ENCODE measurements at regions not wholly inside any gene's neighbourhood (a gene's known extent, or its start where the extent isn't known, plus 50 kb on each side); places are given as distances from the start of the nearest gene placed in this dataset.

- peak in 2 of 4 donors; percentile 29 to 30 for DNase-seq (ENCODE audit: low read depth in 4 of 4, low spot score in 3 of 4)
Measured at GRCh38 chrX:14476205-14476604, 53.1 kb upstream of the GLRA2 start.

DNA sequence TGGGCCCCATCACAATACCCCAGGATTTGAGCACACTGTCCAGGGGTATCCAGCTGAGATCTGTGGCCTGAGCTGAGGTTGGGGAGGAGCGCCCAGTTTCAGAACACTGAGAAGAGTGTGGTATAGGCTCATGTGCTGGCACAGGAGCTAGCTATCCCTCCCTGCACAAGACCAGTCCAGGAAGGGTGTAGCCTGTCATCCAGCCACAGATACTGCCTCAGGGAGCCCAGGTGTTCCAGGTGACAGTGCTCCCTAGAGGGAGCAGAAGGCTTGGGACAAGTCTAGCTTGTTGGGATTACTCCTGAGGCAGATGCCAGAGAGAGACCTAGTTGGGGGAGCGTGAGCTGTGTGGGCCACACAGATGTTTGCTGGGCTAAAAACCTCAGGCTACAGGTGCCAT lies 79.6 kb upstream of the GLRA2 start:
- no peak for DNase-seq (ENCODE audit: low read depth in 4 of 4, low spot score in 3 of 4)

DNA sequence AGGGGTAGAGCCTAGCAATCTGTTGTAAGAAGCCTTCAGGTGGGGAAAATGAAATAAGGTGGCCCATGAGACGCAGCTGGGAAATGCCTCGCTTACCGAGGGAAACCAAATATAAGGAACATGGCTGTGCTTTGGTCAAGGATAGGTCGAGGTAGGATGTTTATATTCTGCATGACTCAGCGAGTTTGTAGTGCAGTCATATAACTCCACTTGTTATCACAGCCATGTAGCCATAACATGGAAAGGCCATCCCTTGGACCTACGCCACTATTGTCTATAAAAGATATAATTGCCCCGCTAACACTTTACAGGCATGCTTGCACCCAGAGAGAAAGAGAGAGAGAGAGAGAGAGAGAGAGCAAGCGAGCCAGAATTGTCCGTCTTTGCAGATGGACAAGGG lies 80.9 kb upstream of the GLRA2 start:
- DNase-seq (ENCODE audit: low read depth in 4 of 4, low spot score in 3 of 4): no peak

DNA sequence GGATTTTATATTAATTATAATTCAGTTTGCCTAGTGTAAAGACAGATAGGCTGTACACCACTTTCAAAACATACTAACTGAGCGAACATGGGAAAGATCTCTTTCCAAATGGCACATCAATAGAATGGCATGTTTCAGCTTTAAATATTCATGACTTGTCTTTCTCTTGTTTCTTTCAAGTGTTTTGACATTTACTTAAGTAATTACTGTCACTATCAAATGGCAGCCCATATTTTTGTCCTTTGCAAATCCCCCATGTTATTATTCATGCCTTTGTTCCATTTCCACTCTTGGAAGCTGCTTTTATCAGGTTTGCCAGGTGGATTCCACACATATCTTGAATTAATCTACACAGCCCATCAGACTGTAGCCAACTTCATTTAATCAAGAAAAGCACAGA lies 89.2 kb upstream of the GLRA2 start:
- no peak for DNase-seq (ENCODE audit: low read depth in 4 of 4, low spot score in 3 of 4)

DNA sequence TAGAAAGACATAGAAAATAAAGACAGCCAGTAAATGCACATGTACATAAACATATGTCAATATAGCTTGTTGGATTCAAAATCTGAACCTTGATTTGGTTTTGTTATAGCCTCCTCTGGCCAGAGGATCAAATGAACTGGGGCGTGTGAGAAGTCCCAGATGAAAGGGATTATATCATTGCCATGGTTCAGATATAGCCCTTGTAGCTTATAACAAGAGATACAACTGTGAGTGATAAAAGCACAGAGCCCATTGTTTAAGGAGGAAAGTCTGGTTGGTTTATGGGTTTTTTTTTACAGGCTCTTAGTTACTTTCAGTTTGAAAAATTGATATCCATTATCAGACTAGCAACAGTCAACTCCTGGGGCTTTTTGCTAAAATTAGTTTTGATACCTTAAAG lies 101.7 kb upstream of the GLRA2 start:
- DNase-seq (ENCODE audit: low read depth in 4 of 4, low spot score in 3 of 4): no peak

GRCh38 chrX:14420841-14421240 lies 108.5 kb upstream of the GLRA2 start:
- DNase-seq (ENCODE audit: low read depth in 4 of 4, low spot score in 3 of 4): peak in 1 of 4 donors; percentile 2

DNA sequence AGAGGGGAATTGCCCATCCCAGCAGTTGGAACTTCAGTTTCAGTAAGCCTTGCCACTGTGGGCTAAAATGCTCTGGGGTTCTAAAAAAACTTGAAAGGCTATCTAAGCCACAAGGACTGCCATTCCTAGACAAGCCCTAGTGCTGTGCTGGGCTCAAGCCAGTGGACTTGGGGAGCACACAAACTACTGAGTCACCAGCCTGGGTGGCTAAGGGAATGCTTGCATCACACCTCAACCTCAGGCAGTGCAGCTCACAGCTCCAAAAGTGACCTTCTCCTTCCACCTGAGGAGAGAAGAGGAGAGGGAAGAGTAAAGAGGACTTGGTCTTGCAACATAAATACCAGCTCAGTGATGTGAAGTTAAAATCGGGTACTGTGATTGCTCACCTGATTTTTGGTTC lies 116.7 kb upstream of the GLRA2 start:
- DNase-seq (ENCODE audit: low read depth in 4 of 4, low spot score in 3 of 4): no peak

DNA sequence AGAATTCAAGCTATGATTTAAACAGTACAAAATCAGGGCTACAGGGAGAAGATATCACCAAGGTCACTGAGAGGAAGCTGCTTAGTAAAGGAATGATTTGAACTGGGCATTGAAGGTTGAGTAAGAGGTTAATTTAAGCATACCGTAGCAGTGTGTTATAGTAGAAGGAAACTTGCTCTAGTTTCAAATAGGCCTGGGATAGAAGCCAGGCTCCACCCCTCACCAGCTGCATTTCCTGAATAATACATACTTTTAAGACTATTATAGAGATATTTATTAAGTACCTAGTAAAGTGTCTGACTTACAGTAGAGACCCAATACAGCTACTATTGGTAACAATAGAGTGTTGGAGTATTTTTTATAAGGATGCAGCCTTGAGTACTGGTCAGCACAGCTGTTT lies 118.0 kb upstream of the GLRA2 start:
- no peak for DNase-seq (ENCODE audit: low read depth in 4 of 4, low spot score in 3 of 4)

DNA sequence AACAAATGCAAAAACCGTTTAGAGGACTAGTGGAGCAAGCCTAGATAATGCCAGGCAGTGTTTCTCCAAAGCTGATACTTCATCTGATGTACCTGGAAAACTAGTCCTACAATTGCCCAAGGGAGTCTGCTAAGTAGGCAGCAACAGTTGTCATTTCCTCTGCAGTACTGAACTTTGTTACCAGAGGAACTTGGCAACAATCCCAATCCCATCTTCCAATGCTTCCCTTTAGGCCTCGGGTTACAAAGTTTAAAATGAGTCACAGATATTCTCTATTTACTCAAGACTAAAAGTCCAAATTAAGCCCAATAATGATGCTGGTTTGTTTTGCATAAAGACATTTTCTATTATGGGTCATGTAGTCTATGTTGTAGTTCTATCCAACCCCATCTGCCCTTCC lies 120.0 kb upstream of the GLRA2 start:
- DNase-seq (ENCODE audit: low read depth in 4 of 4, low spot score in 3 of 4): no peak

GRCh38 chrX:14406225-14406624 lies 123.1 kb upstream of the GLRA2 start:
- no peak for DNase-seq (ENCODE audit: low read depth in 4 of 4, low spot score in 3 of 4)

DNA sequence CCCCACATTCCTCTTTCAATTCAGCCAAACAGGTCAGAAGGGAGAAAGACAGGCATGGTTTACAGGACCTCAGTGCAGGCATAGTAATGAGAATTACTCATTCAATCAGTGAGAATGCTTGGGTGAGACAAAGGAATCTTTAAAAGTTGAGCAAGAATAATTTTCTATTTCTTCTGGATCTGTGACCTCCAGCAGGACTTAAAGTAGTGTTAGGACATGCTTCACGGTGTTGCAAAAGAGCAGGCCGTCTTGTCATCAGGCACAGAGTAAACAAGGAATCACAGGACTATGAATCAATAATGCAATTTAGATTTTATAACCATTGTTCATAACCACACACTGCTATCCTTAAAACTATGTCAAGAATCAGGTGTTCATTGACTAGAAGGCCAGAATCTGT lies 130.6 kb upstream of the GLRA2 start:
- no peak for DNase-seq (ENCODE audit: low read depth in 4 of 4, low spot score in 3 of 4)

GRCh38 chrX:14389682-14390081 lies 139.7 kb upstream of the GLRA2 start:
- no peak for DNase-seq (ENCODE audit: low read depth in 4 of 4, low spot score in 3 of 4)

DNA sequence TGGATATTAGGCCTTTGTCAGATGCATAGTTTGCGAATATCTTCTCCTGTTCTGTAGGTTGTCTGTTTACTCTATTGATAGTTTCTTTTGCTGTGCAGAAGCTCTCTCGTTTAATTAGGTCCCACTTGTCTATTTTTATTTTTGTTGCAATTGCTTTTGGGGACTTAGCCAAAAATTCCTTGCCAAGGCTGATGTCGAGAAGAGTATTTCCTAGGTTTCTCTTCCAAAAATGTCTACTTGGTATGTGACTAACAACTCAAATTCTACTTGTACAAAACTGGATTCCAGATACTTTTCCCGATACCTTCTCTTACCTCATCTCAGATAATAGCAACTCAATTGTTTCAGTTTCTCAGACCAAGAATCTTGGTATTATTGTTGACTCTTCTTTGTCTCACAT lies 142.4 kb upstream of the GLRA2 start:
- DNase-seq (ENCODE audit: low read depth in 4 of 4, low spot score in 3 of 4): no peak

DNA sequence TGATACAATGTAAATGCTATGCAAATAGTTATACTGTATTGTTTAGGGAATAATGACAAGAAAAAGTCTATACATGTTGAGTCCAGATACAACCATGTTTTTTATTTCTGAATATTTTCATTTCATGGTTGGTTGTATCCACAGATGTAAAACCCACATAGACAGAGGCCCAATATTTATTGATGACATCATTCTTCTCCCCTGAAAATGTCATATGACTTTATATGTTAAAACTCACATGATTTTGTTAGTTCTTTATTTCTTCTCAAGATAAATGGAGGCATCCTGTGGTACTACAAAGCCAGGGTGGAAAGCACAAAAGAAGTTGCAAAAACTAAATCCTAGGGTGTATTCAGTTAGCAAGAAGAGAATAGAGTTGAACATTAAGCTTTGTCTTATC lies 149.3 kb upstream of the GLRA2 start:
- DNase-seq (ENCODE audit: low read depth in 4 of 4, low spot score in 3 of 4): no peak

DNA sequence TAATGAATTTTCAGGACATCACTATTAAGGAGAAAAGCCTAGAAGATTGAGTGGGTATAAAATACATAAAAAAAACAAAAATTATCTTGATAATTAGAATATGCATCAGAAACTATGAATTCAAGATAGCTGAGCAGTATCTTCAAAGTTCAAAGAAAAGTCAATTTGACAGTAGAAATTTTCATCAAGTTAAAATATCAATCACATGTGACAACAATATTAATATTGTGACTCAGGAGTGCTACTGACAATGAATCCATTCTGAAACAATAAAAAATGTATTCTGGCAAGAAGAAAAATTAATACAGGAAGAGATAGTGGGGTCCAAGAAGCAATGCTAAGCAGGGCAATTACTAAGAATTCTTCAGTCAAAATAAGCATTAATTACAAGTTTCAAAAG lies 151.9 kb upstream of the GLRA2 start:
- no peak for DNase-seq (ENCODE audit: low read depth in 4 of 4, low spot score in 3 of 4)

- DNase-seq (ENCODE audit: low read depth in 4 of 4, low spot score in 3 of 4): no peak
Measured at GRCh38 chrX:14363728-14364127, 165.6 kb upstream of the GLRA2 start.

DNA sequence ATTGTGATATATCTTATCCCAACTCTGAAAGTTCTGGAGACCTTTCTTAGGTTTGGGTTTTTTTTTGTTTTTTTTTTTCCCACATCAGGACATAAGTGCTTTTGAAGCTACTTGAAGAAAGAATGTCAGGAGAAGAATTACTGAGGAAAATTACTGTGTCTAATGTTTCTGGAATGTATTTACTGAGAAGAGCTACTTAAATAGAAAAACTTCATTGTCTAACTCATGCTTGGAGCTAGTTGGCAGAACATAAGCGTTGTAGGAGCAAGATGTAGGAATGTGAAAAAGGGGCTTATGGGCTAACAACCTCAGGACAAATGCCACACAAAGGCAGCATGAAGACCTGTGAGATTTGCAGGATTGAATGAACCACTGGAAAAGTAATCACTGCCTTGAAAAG lies 166.6 kb upstream of the GLRA2 start:
- no peak for DNase-seq (ENCODE audit: low read depth in 4 of 4, low spot score in 3 of 4)

- DNase-seq (ENCODE audit: low read depth in 4 of 4, low spot score in 3 of 4): no peak
Measured at GRCh38 chrX:14361435-14361834, 167.9 kb upstream of the GLRA2 start.

GRCh38 chrX:14359727-14360126 lies 169.6 kb upstream of the GLRA2 start:
- DNase-seq (ENCODE audit: low read depth in 4 of 4, low spot score in 3 of 4): no peak

GRCh38 chrX:14359316-14359715 lies 170.0 kb upstream of the GLRA2 start:
- no peak for DNase-seq (ENCODE audit: low read depth in 4 of 4, low spot score in 3 of 4)

DNA sequence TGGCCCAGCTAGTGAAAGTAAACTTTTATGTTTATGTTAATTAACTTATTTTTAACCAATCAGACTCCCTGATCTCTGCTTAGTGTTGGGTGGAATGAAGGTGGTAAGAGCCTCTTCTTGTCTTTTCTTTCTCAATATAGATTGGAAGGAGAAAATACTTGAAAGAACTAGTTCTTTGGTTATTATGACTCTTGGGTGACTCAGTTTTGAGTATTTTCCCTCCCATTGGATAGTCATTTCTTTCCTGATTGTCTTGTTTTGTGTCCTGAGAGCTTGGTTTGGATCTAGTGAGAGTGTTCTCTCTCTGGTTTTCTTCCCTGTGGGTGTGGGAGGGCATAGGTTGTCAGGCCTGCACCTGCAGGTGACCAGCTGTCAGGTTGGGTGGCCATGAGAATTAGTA lies 172.0 kb upstream of the GLRA2 start:
- no peak for DNase-seq (ENCODE audit: low read depth in 4 of 4, low spot score in 3 of 4)

- DNase-seq (ENCODE audit: low read depth in 4 of 4, low spot score in 3 of 4): no peak
Measured at GRCh38 chrX:14356401-14356800, 172.9 kb upstream of the GLRA2 start.

DNA sequence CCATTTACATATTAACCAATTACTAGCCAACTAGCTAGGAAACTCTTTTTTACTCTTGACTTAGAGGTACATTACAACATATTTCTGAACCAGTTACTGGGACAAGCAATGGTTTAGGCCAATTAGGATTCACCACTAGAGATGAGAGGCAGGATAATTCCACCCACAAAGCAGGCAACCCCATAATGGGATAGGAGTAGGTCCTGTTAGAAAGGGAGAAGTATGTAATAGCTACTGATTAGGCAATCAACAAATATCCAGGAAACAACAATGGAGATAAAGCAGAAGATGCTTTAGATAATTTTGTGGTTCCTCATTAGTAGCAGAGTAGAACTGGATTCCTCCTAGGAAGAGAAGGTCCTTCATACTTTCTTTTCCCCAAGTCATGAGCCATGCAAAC lies 173.8 kb upstream of the GLRA2 start:
- DNase-seq (ENCODE audit: low read depth in 4 of 4, low spot score in 3 of 4): no peak

GRCh38 chrX:14354521-14354920 lies 174.8 kb upstream of the GLRA2 start:
- no peak for DNase-seq (ENCODE audit: low read depth in 4 of 4, low spot score in 3 of 4)

Data from left renal pelvis (tissue), 4 donors.